H1 (cell line): ENCODE measurements at regions not wholly inside any gene's neighbourhood (a gene's known extent, or its start where the extent isn't known, plus 50 kb on each side); places are given as distances from the start of the nearest gene placed in this dataset.
A peak's percentile ranks its signal among the peaks of the same experiment; 100 is the strongest.

ENCODE experiments used
- CTCF ChIA-PET: fragments of 300-600 bp; sonication (Branson Sonifier 250); formaldehyde crosslinking; loops from one replicate; lab custom pipeline; 2021; ENCODE audit not compliant: partially characterized antibody; lab: Charles Lee
- POLR2A ChIA-PET: fragments of 300-600 bp; sonication (Branson Sonifier 250); formaldehyde crosslinking; loops from one replicate; lab custom pipeline; 2021; ENCODE audit warnings: inconsistent platforms; ENCODE audit not compliant: partially characterized antibody; lab: Charles Lee
- DNase-seq, 2 experiments: peaks; one replicate each; pipeline versions ENCODE4 v3.0.0 to v3.0.0-alpha.2; 2010 to 2022; ENCODE audit warnings: low spot score in 2 of 2, low read depth in 1 of 2, mixed read lengths in 1 of 2
- FAIRE-seq: peaks from 2 replicates; lab custom pipeline; 2011; peaks lifted over from hg19 to GRCh38; lab: Jason Lieb, UNC
- H2AFZ ChIP-seq: 2 replicates; pipeline ENCODE4 v1.8.1; 2012; ENCODE audit warnings: low read length, inconsistent platforms
- H2AK5ac ChIP-seq: 2 replicates; pipeline ENCODE4 v1.6.1; 2013; ENCODE audit warnings: low read depth, low read length
- H2BK120ac ChIP-seq: replicated peaks from 2 replicates; pipeline ENCODE3; 2013; ENCODE audit warnings: low read depth, low read length, inconsistent platforms
- H2BK12ac ChIP-seq: 2 replicates; pipeline ENCODE4 v1.6.1; 2013; ENCODE audit warnings: low read depth, low read length
- H2BK15ac ChIP-seq: 2 replicates; pipeline ENCODE4 v1.6.1; 2013; ENCODE audit warnings: low read length
- H2BK20ac ChIP-seq: 2 replicates; pipeline ENCODE4 v1.6.1; 2013; ENCODE audit warnings: low read length
- H2BK5ac ChIP-seq: 2 replicates; pipeline ENCODE4 v1.6.1; 2013; ENCODE audit warnings: low read depth, low read length
- H3K14ac ChIP-seq: 2 replicates; pipeline ENCODE4 v1.6.1; 2013; ENCODE audit warnings: inconsistent platforms; ENCODE audit not compliant: insufficient read length
- H3K18ac ChIP-seq: 2 replicates; pipeline ENCODE4 v1.6.1; 2013; ENCODE audit warnings: low read length; ENCODE audit errors: extremely low read depth
- H3K23ac ChIP-seq: 2 replicates; pipeline ENCODE4 v1.6.1; 2013; ENCODE audit warnings: inconsistent platforms; ENCODE audit not compliant: insufficient read length
- H3K23me2 ChIP-seq: 2 replicates; pipeline ENCODE4 v1.6.1; 2013; ENCODE audit warnings: low read depth, low read length
- H3K27ac ChIP-seq: 2 replicates; pipeline ENCODE4 v1.6.1; 2011; ENCODE audit warnings: low read depth, low read length, inconsistent platforms
- H3K27me3 ChIP-seq, 4 experiments: replicated peaks in 1 of 4; 1 replicate in 1 of 4; 2 replicates in 3 of 4; pipeline versions ENCODE4 v1.6.1 to v1.8.1; 2011 to 2013; ENCODE audit warnings: low read length in 3 of 4, mild to moderate bottlenecking in 3 of 4, inconsistent platforms in 2 of 4, mixed read lengths in 2 of 4, moderate library complexity in 1 of 4; ENCODE audit not compliant: control insufficient read depth in 3 of 4, insufficient read depth in 3 of 4; ENCODE audit errors: extremely low read depth in 1 of 4
- H3K36me3 ChIP-seq, 4 experiments: 2 replicates each; pipeline versions ENCODE4 v1.6.1 to v1.8.1; 2011 to 2013; ENCODE audit warnings: mild to moderate bottlenecking in 4 of 4, low read length in 3 of 4, moderate library complexity in 2 of 4, control low read depth in 1 of 4, inconsistent platforms in 1 of 4; ENCODE audit not compliant: insufficient read depth in 4 of 4, control insufficient read depth in 2 of 4
- H3K4ac ChIP-seq: replicated peaks from 2 replicates; pipeline ENCODE3; 2013; ENCODE audit warnings: low read length, low read depth, mixed read lengths, inconsistent platforms; ENCODE audit not compliant: insufficient read length
- H3K4me1 ChIP-seq, 4 experiments: replicated peaks in 1 of 4; 1 replicate in 1 of 4; 2 replicates in 3 of 4; pipeline versions ENCODE4 v1.6.1 to v1.8.1; 2011 to 2013; ENCODE audit warnings: low read length in 3 of 4, inconsistent platforms in 2 of 4, mixed read lengths in 1 of 4; ENCODE audit not compliant: insufficient read depth in 4 of 4, control insufficient read depth in 3 of 4
- H3K4me2 ChIP-seq, 2 experiments: 2 replicates each; pipeline versions ENCODE4 v1.6.1 to v1.8.1; 2011 to 2013; ENCODE audit warnings: low read depth in 2 of 2, low read length in 2 of 2, control low read depth in 1 of 2, inconsistent platforms in 1 of 2, mild to moderate bottlenecking in 1 of 2; ENCODE audit not compliant: insufficient read depth in 1 of 2
- H3K4me3 ChIP-seq, 4 experiments: fragments of 200-600, 300-600 bp in 1 of 4; sonication (generic), shearing (Covaris generic), sonication (Bioruptor Twin) in 1 of 4; 2 replicates each; pipeline versions ENCODE4 v1.5.1 to v1.8.1; 2011 to 2016; ENCODE audit warnings: low read length in 4 of 4, low read depth in 3 of 4, control low read depth in 2 of 4, inconsistent platforms in 2 of 4, mild to moderate bottlenecking in 2 of 4, mixed read lengths in 1 of 4, moderate library complexity in 1 of 4; ENCODE audit not compliant: insufficient read depth in 2 of 4; ENCODE audit errors: extremely low read depth in 1 of 4
- H3K56ac ChIP-seq: replicated peaks from 2 replicates; pipeline ENCODE3; 2013; ENCODE audit warnings: low read depth, mild to moderate bottlenecking, mixed read lengths, low read length, inconsistent platforms; ENCODE audit not compliant: insufficient read length
- H3K79me1 ChIP-seq: 2 replicates; pipeline ENCODE4 v1.6.1; 2013; ENCODE audit warnings: low read depth, low read length, control low read depth
- H3K79me2 ChIP-seq, 2 experiments: 2 replicates each; pipeline versions ENCODE4 v1.6.1 to v1.8.1; 2012 to 2013; ENCODE audit warnings: low read length in 2 of 2, mild to moderate bottlenecking in 2 of 2, inconsistent platforms in 1 of 2; ENCODE audit not compliant: insufficient read depth in 2 of 2, control insufficient read depth in 1 of 2
- H3K9ac ChIP-seq, 4 experiments: replicated peaks in 1 of 4; 1 replicate in 1 of 4; 2 replicates in 3 of 4; pipeline versions ENCODE4 v1.6.1 to v1.8.1; 2011 to 2013; ENCODE audit warnings: low read depth in 3 of 4, low read length in 3 of 4, control low read depth in 2 of 4, mild to moderate bottlenecking in 2 of 4, moderate library complexity in 2 of 4, inconsistent platforms in 1 of 4; ENCODE audit errors: extremely low read depth in 1 of 4
- H3K9me3 ChIP-seq, 2 experiments: 2 replicates each; pipeline versions ENCODE4 v1.6.1 to v1.8.1; 2012 to 2013; ENCODE audit warnings: mild to moderate bottlenecking in 2 of 2, moderate library complexity in 2 of 2, control low read depth in 1 of 2, inconsistent platforms in 1 of 2, low read depth in 1 of 2, low read length in 1 of 2, mixed read lengths in 1 of 2; ENCODE audit not compliant: insufficient read depth in 2 of 2
- H4K20me1 ChIP-seq, 2 experiments: replicated peaks in 1 of 2; 2 replicates each; pipeline versions ENCODE3 to v1.8.1; 2011 to 2013; ENCODE audit warnings: inconsistent platforms in 2 of 2, low read length in 2 of 2, mild to moderate bottlenecking in 1 of 2; ENCODE audit not compliant: insufficient read depth in 2 of 2, control insufficient read depth in 1 of 2
- H4K5ac ChIP-seq: 2 replicates; pipeline ENCODE4 v1.6.1; 2013; ENCODE audit warnings: low read length, low read depth, mixed read lengths, inconsistent platforms; ENCODE audit not compliant: insufficient read length
- H4K8ac ChIP-seq: 2 replicates; pipeline ENCODE4 v1.8.0; 2013; ENCODE audit warnings: mild to moderate bottlenecking, moderate library complexity, low read length, inconsistent platforms; ENCODE audit not compliant: insufficient read depth; ENCODE audit errors: extremely low read depth
- H4K91ac ChIP-seq: replicated peaks from 2 replicates; pipeline ENCODE3; 2013; ENCODE audit warnings: low read length, mixed read lengths, inconsistent platforms; ENCODE audit not compliant: insufficient read length
- CBX5 ChIP-seq: fragments of 300-800, 300-1000 bp; sonication (generic); IDR thresholded peaks from 2 replicates; pipeline ENCODE4 v1.7.1; 2016; ENCODE audit warnings: antibody characterized with exemption, low read length, low read depth
- CBX8 ChIP-seq: fragments of 300-800, 300-1000 bp; sonication (generic); IDR thresholded peaks from 2 replicates; pipeline ENCODE4 v1.7.1; 2016; ENCODE audit warnings: low read depth, low read length, borderline replicate concordance
- GABPA ChIP-seq: IDR thresholded peaks from 2 replicates; pipeline ENCODE4 v1.6.1; 2011; ENCODE audit warnings: mild to moderate bottlenecking, low read length, moderate library complexity, borderline replicate concordance; ENCODE audit not compliant: insufficient read depth
- POLR2AphosphoS5 ChIP-seq: IDR thresholded peaks from 2 replicates; pipeline ENCODE4 v1.6.1; 2011; ENCODE audit warnings: low read depth, low read length
- POU5F1 ChIP-seq: IDR thresholded peaks from 2 replicates; pipeline ENCODE4 v1.6.1; 2011; ENCODE audit warnings: low read depth, mild to moderate bottlenecking, low read length, moderate library complexity
- RAD21 ChIP-seq, 2 experiments: IDR thresholded peaks in 1 of 2; conservative IDR thresholded peaks in 1 of 2; 2 replicates each; pipeline ENCODE4 v1.6.1; 2011; ENCODE audit warnings: low read depth in 2 of 2, low read length in 2 of 2, improper control_type of control experiment in 1 of 2, inconsistent platforms in 1 of 2, mild to moderate bottlenecking in 1 of 2, moderate library complexity in 1 of 2
- RNF2 ChIP-seq: fragments of 200-900, 300-1000 bp; sonication (generic); IDR thresholded peaks from 2 replicates; pipeline ENCODE4 v1.7.1; 2016; ENCODE audit warnings: borderline replicate concordance, low read depth, mild to moderate bottlenecking, antibody characterized with exemption, low read length; ENCODE audit not compliant: poor library complexity, severe bottlenecking; ENCODE audit errors: missing control alignments
- SAP30 ChIP-seq: fragments of 300-600 bp; sonication (generic); IDR thresholded peaks from 2 replicates; pipeline ENCODE4 v1.7.1; 2012; ENCODE audit warnings: low read length, moderate library complexity, mild to moderate bottlenecking, inconsistent platforms; ENCODE audit not compliant: insufficient read depth, insufficient replicate concordance
- SIX5 ChIP-seq: IDR thresholded peaks from 2 replicates; pipeline ENCODE4 v1.6.1; 2011; ENCODE audit warnings: mild to moderate bottlenecking, low read depth, low read length
- TCF12 ChIP-seq: IDR thresholded peaks from 2 replicates; pipeline ENCODE4 v1.6.1; 2011; ENCODE audit warnings: low read depth, mild to moderate bottlenecking, low read length
- USF2 ChIP-seq: IDR thresholded peaks from 2 replicates; pipeline ENCODE4 v1.6.1; 2011; ENCODE audit warnings: low read length, improper control_type of control experiment
- WGBS, 2 experiments: shearing (Covaris generic) in 1 of 2; methylation state at CpG; one replicate each; pipeline versions ENCODE4 v1.1.6 to v1.1.7; 2013 to 2015; ENCODE audit warnings: low lambda C conversion rate in 2 of 2, mixed read lengths in 2 of 2, inconsistent platforms in 1 of 2, low coverage in 1 of 2, missing lambda C conversion rate in 1 of 2; ENCODE audit not compliant: insufficient replicate concordance in 2 of 2, insufficient coverage in 1 of 2, insufficient read length in 1 of 2; ENCODE audit errors: extremely low coverage in 1 of 2, missing lambda C conversion rate in 1 of 2; 5-methylcytosine and 5-hydroxymethylcytosine counted together

- Histone ChIP-seq H3K4ac (no peak overlapping the region), H3K23ac (no peak overlapping the region), H2BK5ac (no peak overlapping the region), H2BK20ac (no peak overlapping the region), H3K36me3 (no peaks in the 10 kb centered on the region), H3K56ac (no peak overlapping the region), H2AFZ (no peak overlapping the region), H4K91ac (no peak overlapping the region), H3K14ac (no peak overlapping the region), H3K18ac (no peak overlapping the region), H4K5ac (no peak overlapping the region), H3K79me2 (no peaks in the 10 kb centered on the region), H3K4me2 (0 out of 4 replicates have a peak overlapping the region, but pooled peaks of 1 of the 2 experiments have one; percentile 51), H3K9me3 (no peaks in the 10 kb centered on the region), H3K27me3 (no peaks in the 10 kb centered on the region; a peak in 1 of 7 replicates), H2BK12ac (no peak overlapping the region; the same call in 1 of the 2 replicates), H2BK15ac (no peak overlapping the region), H3K4me3 (no peak overlapping the region), H4K8ac (no peak overlapping the region), H3K27ac (no peak overlapping the region), H3K4me1 (peaks cover 0 to 18% (median 11%) of the 10 kb centered on the region in 4 experiments), H2AK5ac (no peak overlapping the region), H3K9ac (no peak overlapping the region), H4K20me1 (no peaks in the 10 kb centered on the region), H2BK120ac (no peak overlapping the region), H3K79me1 (no peaks in the 10 kb centered on the region), H3K23me2 (peaks cover 2% of the 10 kb centered on the region; the same call in 1 of the 2 replicates)
- ChIA-PET POLR2A (interaction anchor here (0.7 kb wide), 1 partner anchor 206 kb away, joined by 4 read pairs; no protein-coding TSS in a partner anchor), CTCF (interaction anchor here (0.7 to 2.2 kb wide), 5 partner anchors 23 to 1504 kb away, joined by 3 to 5 read pairs (median 3); no protein-coding TSS in a partner anchor)
- WGBS, 2 experiments = 64% methylated on average over 3 of the region's 3 CpGs; no CpG with 5 or more reads in 1 of the 2 experiments
- TF ChIP-seq POLR2AphosphoS5 = no peak
- no peak for TF ChIP-seq TCF12
- TF ChIP-seq CBX8 = no peak
- no peak for TF ChIP-seq USF2
- no peak for TF ChIP-seq SAP30
- no peak for TF ChIP-seq GABPA
- no peak for TF ChIP-seq POU5F1
- no peak for TF ChIP-seq RNF2
- TF ChIP-seq RAD21 (IDR thresholded peaks at IDR 0.05 in 1 of 2, conservative IDR thresholded peaks at IDR 0.05 in 1 of 2; ENCODE audit: low read depth in 2 of 2, low read length in 2 of 2) = no peak
- TF ChIP-seq CBX5 = no peak
- TF ChIP-seq SIX5 = no peak
- DNase-seq = no peak
- no peak for FAIRE-seq
These were observed 347.2 kb upstream of the ARGLU1 start for GRCh38 chr13:106915146-106915545.
